MM.1S (cell line): ENCODE measurements at regions not wholly inside any gene's neighbourhood (a gene's known extent, or its start where the extent isn't known, plus 50 kb on each side); places are given as distances from the start of the nearest gene placed in this dataset.

Experiments used
- DNase-seq: peaks from one replicate; pipeline ENCODE4 v3.0.0-alpha.2; 2015
- H2AFZ ChIP-seq: fragments of 300-600 bp; sonication (generic); 2 replicates; pipeline ENCODE4 v1.6.0; 2016; ENCODE audit warnings: antibody characterized with exemption, low read length
- H3F3A ChIP-seq: fragments of 300-600 bp; sonication (generic); 2 replicates; pipeline ENCODE4 v1.6.1; 2016; ENCODE audit warnings: mild to moderate bottlenecking, antibody characterized with exemption, low read length, moderate library complexity, mixed read lengths; ENCODE audit not compliant: insufficient read depth
- H3K27ac ChIP-seq: fragments of 300-600 bp; sonication (generic); 2 replicates; pipeline ENCODE4 v1.5.1; 2016; ENCODE audit warnings: mild to moderate bottlenecking, low read length
- H3K27me3 ChIP-seq: fragments of 300-600 bp; sonication (generic); replicated peaks from 2 replicates; pipeline ENCODE4 v1.6.0; 2016; ENCODE audit warnings: low read length; ENCODE audit not compliant: insufficient read depth
- H3K36me3 ChIP-seq: fragments of 300-600 bp; sonication (generic); replicated peaks from 2 replicates; pipeline ENCODE4 v1.6.1; 2016; ENCODE audit warnings: mild to moderate bottlenecking, low read length, mixed read lengths; ENCODE audit not compliant: insufficient read depth
- H3K4me1 ChIP-seq: fragments of 300-600 bp; sonication (generic); 2 replicates; pipeline ENCODE4 v1.6.1; 2016; ENCODE audit warnings: low read length, mixed read lengths
- H3K4me2 ChIP-seq: fragments of 300-600 bp; sonication (generic); 2 replicates; pipeline ENCODE4 v1.6.0; 2016; ENCODE audit warnings: low read depth, low read length
- H3K4me3 ChIP-seq: fragments of 300-600 bp; sonication (generic); 2 replicates; pipeline ENCODE4 v1.5.1; 2016; ENCODE audit warnings: low read length, mixed read lengths
- H3K79me2 ChIP-seq: fragments of 300-600 bp; sonication (generic); 2 replicates; pipeline ENCODE4 v1.6.1; 2016; ENCODE audit warnings: mixed run types, low read length, mixed read lengths
- H3K9ac ChIP-seq: fragments of 300-600 bp; sonication (generic); 2 replicates; pipeline ENCODE4 v1.6.1; 2016; ENCODE audit warnings: low read length, mixed read lengths
- H3K9me2 ChIP-seq: fragments of 300-600 bp; sonication (generic); replicated peaks from 2 replicates; pipeline ENCODE4 v1.6.1; 2016; ENCODE audit warnings: mild to moderate bottlenecking, low read length, mixed read lengths; ENCODE audit not compliant: insufficient read depth
- H3K9me3 ChIP-seq: fragments of 300-600 bp; sonication (generic); replicated peaks from 2 replicates; pipeline ENCODE4 v1.6.1; 2016; ENCODE audit warnings: mild to moderate bottlenecking, low read length, mixed read lengths; ENCODE audit not compliant: insufficient read depth
- H4K20me1 ChIP-seq: fragments of 300-600 bp; sonication (generic); 2 replicates; pipeline ENCODE4 v1.6.1; 2016; ENCODE audit warnings: mild to moderate bottlenecking, low read length, moderate library complexity, mixed read lengths; ENCODE audit not compliant: insufficient read depth
- EZH2 ChIP-seq: fragments of 300-600 bp; sonication (generic); optimal IDR thresholded peaks from 2 replicates; pipeline ENCODE3; 2017; ENCODE audit warnings: low read depth, mild to moderate bottlenecking, antibody characterized with exemption, low read length, mixed read lengths
- EZH2phosphoT487 ChIP-seq: fragments of 300-600 bp; sonication (generic); IDR thresholded peaks from 2 replicates; pipeline ENCODE4 v1.6.1; 2018; ENCODE audit warnings: antibody characterized with exemption, low read length
- TF ChIP-seq, protein P1 (sequence below): fragments of 300-600 bp; sonication (generic); IDR thresholded peaks from 2 replicates; pipeline ENCODE4 v1.5.1; 2016; ENCODE audit warnings: antibody characterized with exemption, low read length, mixed read lengths

DNA sequence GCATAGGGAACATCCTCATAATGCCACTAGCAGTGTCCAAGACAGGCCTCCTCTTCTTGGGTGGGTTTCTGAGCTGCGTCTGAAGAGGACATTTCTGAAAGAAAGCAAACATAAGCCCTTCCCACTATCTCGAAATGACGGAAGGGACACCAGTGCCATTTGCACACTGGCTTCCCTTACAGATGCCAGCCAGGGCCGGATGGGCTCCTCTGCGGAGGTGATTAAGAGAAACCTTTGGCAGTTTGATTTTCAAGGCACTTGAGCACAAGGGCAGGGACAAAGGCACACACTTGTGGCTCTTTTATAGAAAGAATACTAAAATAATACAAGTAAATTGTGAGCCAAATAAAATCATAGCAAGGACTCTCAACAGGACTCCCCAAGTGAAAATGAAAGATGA, 106.6 kb upstream of the CELF2 start:
- Histone ChIP-seq H2AFZ (no peak overlapping the region), H3K9me2 (no peaks in the 10 kb centered on the region), H3K9ac (no peak overlapping the region)

DNA sequence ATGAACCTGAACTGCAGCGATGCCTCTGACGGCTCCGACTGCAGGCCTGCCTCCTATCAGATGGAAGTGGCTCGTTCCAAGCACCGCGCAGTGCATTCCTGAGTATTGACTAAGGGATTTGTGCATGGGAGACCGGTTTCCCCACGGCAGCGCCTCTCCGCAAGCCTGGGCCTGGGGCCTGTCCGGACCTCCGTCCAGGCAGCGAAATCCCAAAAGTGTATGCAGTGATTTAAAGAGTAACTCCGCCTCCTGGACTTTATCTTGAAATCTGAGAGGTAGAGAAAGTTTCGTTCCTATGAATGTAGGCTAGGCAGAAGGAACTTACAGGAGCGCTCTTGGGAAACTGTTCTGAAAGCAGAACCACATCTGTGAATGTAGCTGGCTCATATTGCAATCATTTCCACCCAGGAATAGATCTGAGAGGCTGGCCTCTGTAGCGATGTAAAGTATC, 106.2 kb upstream of the CELF2 start:
- H3K79me2 ChIP-seq, result no peaks in the 10 kb centered on the region
- no peaks in the 10 kb centered on the region for H3F3A ChIP-seq
- H3K36me3 ChIP-seq, result no peaks in the 10 kb centered on the region
- H3K4me3 ChIP-seq, result no peak overlapping the region
- DNase-seq, result no peak
- H3K9me3 ChIP-seq, result no peaks in the 10 kb centered on the region
- no peak overlapping the region for H3K27ac ChIP-seq
- no peaks in the 10 kb centered on the region for H3K27me3 ChIP-seq
- no peak overlapping the region for H3K4me2 ChIP-seq
- TF ChIP-seq, protein P1, sequence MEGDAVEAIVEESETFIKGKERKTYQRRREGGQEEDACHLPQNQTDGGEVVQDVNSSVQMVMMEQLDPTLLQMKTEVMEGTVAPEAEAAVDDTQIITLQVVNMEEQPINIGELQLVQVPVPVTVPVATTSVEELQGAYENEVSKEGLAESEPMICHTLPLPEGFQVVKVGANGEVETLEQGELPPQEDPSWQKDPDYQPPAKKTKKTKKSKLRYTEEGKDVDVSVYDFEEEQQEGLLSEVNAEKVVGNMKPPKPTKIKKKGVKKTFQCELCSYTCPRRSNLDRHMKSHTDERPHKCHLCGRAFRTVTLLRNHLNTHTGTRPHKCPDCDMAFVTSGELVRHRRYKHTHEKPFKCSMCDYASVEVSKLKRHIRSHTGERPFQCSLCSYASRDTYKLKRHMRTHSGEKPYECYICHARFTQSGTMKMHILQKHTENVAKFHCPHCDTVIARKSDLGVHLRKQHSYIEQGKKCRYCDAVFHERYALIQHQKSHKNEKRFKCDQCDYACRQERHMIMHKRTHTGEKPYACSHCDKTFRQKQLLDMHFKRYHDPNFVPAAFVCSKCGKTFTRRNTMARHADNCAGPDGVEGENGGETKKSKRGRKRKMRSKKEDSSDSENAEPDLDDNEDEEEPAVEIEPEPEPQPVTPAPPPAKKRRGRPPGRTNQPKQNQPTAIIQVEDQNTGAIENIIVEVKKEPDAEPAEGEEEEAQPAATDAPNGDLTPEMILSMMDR, result no peak
- no peak for TF ChIP-seq EZH2phosphoT487
- no peak for TF ChIP-seq EZH2
- H2AFZ ChIP-seq, result no peak overlapping the region
- H3K9ac ChIP-seq, result no peak overlapping the region
- no peaks in the 10 kb centered on the region for H3K9me2 ChIP-seq
- no peaks in the 10 kb centered on the region for H4K20me1 ChIP-seq
- no peaks in the 10 kb centered on the region for H3K4me1 ChIP-seq

More for the DNA sequence above, 106.6 kb upstream of the CELF2 start:
- H4K20me1 ChIP-seq, result no peaks in the 10 kb centered on the region
- TF ChIP-seq, protein P1, result no peak
- no peak for TF ChIP-seq EZH2phosphoT487
- TF ChIP-seq EZH2, result no peak
- H3K27ac ChIP-seq, result no peak overlapping the region
- no peaks in the 10 kb centered on the region for H3K36me3 ChIP-seq
- H3F3A ChIP-seq, result no peaks in the 10 kb centered on the region
- no peaks in the 10 kb centered on the region for H3K27me3 ChIP-seq
- no peaks in the 10 kb centered on the region for H3K79me2 ChIP-seq
- no peak overlapping the region for H3K4me2 ChIP-seq
- no peaks in the 10 kb centered on the region for H3K4me1 ChIP-seq
- no peak for DNase-seq
- H3K4me3 ChIP-seq, result no peak overlapping the region
- no peaks in the 10 kb centered on the region for H3K9me3 ChIP-seq

DNA sequence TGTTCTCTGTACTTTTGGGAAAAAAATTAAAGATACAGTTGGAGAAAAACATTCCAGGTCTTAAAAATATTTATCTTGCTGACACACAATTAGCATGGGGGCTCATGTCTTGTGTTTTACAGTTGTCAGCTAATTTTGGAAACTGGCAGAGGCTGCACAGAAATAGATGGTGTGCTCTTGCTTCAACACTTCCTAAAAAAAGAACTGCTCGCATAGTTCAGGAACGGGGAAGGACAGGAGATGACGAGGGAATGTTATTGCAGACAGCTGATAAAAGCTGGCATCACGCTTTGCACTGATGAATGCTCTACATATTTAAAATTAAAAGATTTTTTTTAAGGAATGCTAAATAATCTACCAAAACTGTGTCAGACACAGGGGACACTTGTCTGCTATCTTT, 103.5 kb upstream of the CELF2 start:
- Histone ChIP-seq H3K36me3 (no peaks in the 10 kb centered on the region), H3K9ac (no peak overlapping the region), H3K4me2 (no peak overlapping the region), H3F3A (no peaks in the 10 kb centered on the region), H3K4me1 (no peaks in the 10 kb centered on the region), H3K27me3 (no peaks in the 10 kb centered on the region), H2AFZ (no peak overlapping the region), H3K27ac (no peak overlapping the region), H3K9me3 (no peaks in the 10 kb centered on the region), H4K20me1 (no peaks in the 10 kb centered on the region), H3K9me2 (no peaks in the 10 kb centered on the region), H3K79me2 (no peaks in the 10 kb centered on the region), H3K4me3 (no peak overlapping the region)
- TF ChIP-seq, protein P1, result no peak
- TF ChIP-seq EZH2phosphoT487 (no peak), EZH2 (no peak)
- no peak for DNase-seq
